H1 (cell line): ENCODE measurements at regions not wholly inside any gene's neighbourhood (a gene's known extent, or its start where the extent isn't known, plus 50 kb on each side); places are given as distances from the start of the nearest gene placed in this dataset.

Experiments used
- ATF3 ChIP-seq: IDR thresholded peaks from 2 replicates; pipeline ENCODE4 v1.6.1; 2011; ENCODE audit warnings: low read depth, mild to moderate bottlenecking, low read length; ENCODE audit not compliant: insufficient read depth
- BACH1 ChIP-seq: IDR thresholded peaks from 2 replicates; pipeline ENCODE4 v1.6.1; 2012; ENCODE audit warnings: low read length, improper control_type of control experiment
- BRCA1 ChIP-seq: IDR thresholded peaks from 2 replicates; pipeline ENCODE4 v1.6.1; 2012; ENCODE audit warnings: low read depth, low read length, improper control_type of control experiment
- CTCF ChIP-seq, 3 experiments: IDR thresholded peaks; 1 replicate in 2 of 3; 2 replicates in 1 of 3; pipeline versions ENCODE4 v1.5.1 to v1.6.1; 2011; ENCODE audit warnings: low read length in 3 of 3, mild to moderate bottlenecking in 3 of 3, inconsistent platforms in 2 of 3, low read depth in 1 of 3, moderate library complexity in 1 of 3; ENCODE audit not compliant: insufficient read depth in 1 of 3; ENCODE audit errors: control extremely low read depth in 1 of 3
- EZH2 ChIP-seq: fragments of 200-600 bp; sonication (generic); IDR thresholded peaks from 2 replicates; pipeline ENCODE4 v1.7.1; 2012; ENCODE audit warnings: low read depth, mild to moderate bottlenecking, moderate library complexity, low read length, inconsistent platforms; ENCODE audit not compliant: severe bottlenecking
- GTF2F1 ChIP-seq: IDR thresholded peaks from 2 replicates; pipeline ENCODE4 v1.6.1; 2012; ENCODE audit warnings: low read depth, low read length, improper control_type of control experiment, borderline replicate concordance
- JUND ChIP-seq: IDR thresholded peaks from 2 replicates; pipeline ENCODE4 v1.6.1; 2011; ENCODE audit warnings: mild to moderate bottlenecking, improper control_type of control experiment, low read length
- KDM1A ChIP-seq: fragments of 200-600, 300-600 bp; sonication (generic); IDR thresholded peaks from 2 replicates; pipeline ENCODE4 v1.7.1; 2016; ENCODE audit warnings: mild to moderate bottlenecking, low read length, borderline replicate concordance
- KDM4A ChIP-seq: IDR thresholded peaks from one replicate; pipeline ENCODE4 v1.7.1; 2012; ENCODE audit warnings: low read depth, mild to moderate bottlenecking, moderate library complexity, low read length, inconsistent platforms; ENCODE audit not compliant: severe bottlenecking
- POLR2A ChIP-seq, 2 experiments: IDR thresholded peaks; 1 replicate in 1 of 2; 2 replicates in 1 of 2; pipeline ENCODE4 v1.6.1; 2011; ENCODE audit warnings: low read depth in 2 of 2, low read length in 2 of 2, mild to moderate bottlenecking in 2 of 2; ENCODE audit errors: control extremely low read depth in 1 of 2
- RFX5 ChIP-seq: IDR thresholded peaks from 2 replicates; pipeline ENCODE4 v1.6.1; 2011; ENCODE audit warnings: low read depth, low read length, improper control_type of control experiment, borderline replicate concordance
- RNF2 ChIP-seq: fragments of 200-900, 300-1000 bp; sonication (generic); IDR thresholded peaks from 2 replicates; pipeline ENCODE4 v1.7.1; 2016; ENCODE audit warnings: borderline replicate concordance, low read depth, mild to moderate bottlenecking, antibody characterized with exemption, low read length; ENCODE audit not compliant: poor library complexity, severe bottlenecking; ENCODE audit errors: missing control alignments
- SIRT6 ChIP-seq: IDR thresholded peaks from one replicate; pipeline ENCODE4 v1.7.1; 2012; ENCODE audit warnings: low read length, inconsistent platforms
- SP1 ChIP-seq: IDR thresholded peaks from 2 replicates; pipeline ENCODE4 v1.6.1; 2011; ENCODE audit warnings: low read depth, low read length

GRCh38 chr14:101357559-101358319 is 203.6 kb upstream of the DIO3 start:
- no peak for TF ChIP-seq RFX5
- no peak for TF ChIP-seq EZH2
- no peak for TF ChIP-seq GTF2F1
- TF ChIP-seq JUND, result no peak
- TF ChIP-seq CTCF (IDR thresholded peaks at IDR 0.05; ENCODE audit: control extremely low read depth in 1 of 3, insufficient read depth in 1 of 3, low read depth in 1 of 3, low read length in 3 of 3), result peak in 1 of 3 experiments; percentile 14; a peak in 1 of 4 replicates
- TF ChIP-seq BRCA1, result no peak
- no peak for TF ChIP-seq RNF2
- TF ChIP-seq ATF3, result no peak
- TF ChIP-seq POLR2A (IDR thresholded peaks at IDR 0.05; ENCODE audit: control extremely low read depth in 1 of 2, low read depth in 2 of 2, low read length in 2 of 2), result no peak
- no peak for TF ChIP-seq BACH1
- no peak for TF ChIP-seq KDM4A
- no peak for TF ChIP-seq SIRT6
- TF ChIP-seq KDM1A, result no peak
- TF ChIP-seq SP1, result no peak
